HEK293 (cell line): ENCODE measurements at regions not wholly inside any gene's neighbourhood (a gene's known extent, or its start where the extent isn't known, plus 50 kb on each side); places are given as distances from the start of the nearest gene placed in this dataset.

ENCODE experiments used
- CTCF ChIA-PET: fragments of 350-600 bp; formaldehyde crosslinking; extraction: SDS; loops from one replicate; lab custom pipeline; 2021; ENCODE audit warnings: antibody characterized with exemption; lab: Yijun Ruan, JAX
- POLR2A ChIA-PET: fragments of 300-600 bp; formaldehyde crosslinking; extraction: SDS; loops from one replicate; lab custom pipeline; 2020; ENCODE audit warnings: antibody characterized with exemption, inconsistent platforms; lab: Yijun Ruan, JAX
- H3K27ac ChIP-seq: fragments of 200-500 bp; sonication (Bioruptor generic); 2 replicates; pipeline ENCODE4 v1.5.1; 2014; ENCODE audit warnings: low read depth, low read length, control low read depth, inconsistent platforms; ENCODE audit errors: extremely low read depth
- H3K36me3 ChIP-seq, 2 experiments: fragments of 200-500 bp in 1 of 2; sonication (Bioruptor generic) in 1 of 2; 1 replicate in 1 of 2; 2 replicates in 1 of 2; pipeline ENCODE4 v1.5.1; 2014 to 2017; ENCODE audit warnings: inconsistent platforms in 2 of 2, low read length in 2 of 2; ENCODE audit not compliant: control insufficient read depth in 2 of 2, insufficient read depth in 1 of 2
- H3K4me1 ChIP-seq: fragments of 200-500 bp; sonication (Bioruptor generic); 2 replicates; pipeline ENCODE4 v1.5.1; 2014; ENCODE audit warnings: mild to moderate bottlenecking, low read length, inconsistent platforms; ENCODE audit not compliant: control insufficient read depth, insufficient read depth
- H3K4me3 ChIP-seq: 2 replicates; pipeline ENCODE4 v1.5.1; 2011; ENCODE audit warnings: low read depth, mild to moderate bottlenecking, control low read depth, low read length, moderate library complexity
- H3K9me3 ChIP-seq: fragments of 200-500 bp; sonication (Bioruptor generic); 2 replicates; pipeline ENCODE4 v1.5.1; 2014; ENCODE audit warnings: low read depth, low read length, inconsistent platforms; ENCODE audit not compliant: control insufficient read depth, insufficient read depth
- HOXD13 ChIP-seq: sonication (generic); formaldehyde crosslinking; IDR thresholded peaks from 2 replicates; pipeline ENCODE4 v1.8.0; 2022; ENCODE audit warnings: missing genetic modification reagents, borderline replicate concordance
- IKZF3 ChIP-seq: fragments of 450-650 bp; IDR thresholded peaks from 2 replicates; pipeline ENCODE4 v1.5.0; 2018; ENCODE audit warnings: missing biosample characterization, mild to moderate bottlenecking, missing genetic modification characterization, moderate library complexity
- REPIN1 ChIP-seq: fragments of 450-650 bp; formaldehyde crosslinking; IDR thresholded peaks from 2 replicates; pipeline ENCODE4 v1.5.1; 2017; ENCODE audit warnings: missing biosample characterization, missing genetic modification characterization, low read depth
- ZBTB1 ChIP-seq: fragments of 450-650 bp; formaldehyde crosslinking; IDR thresholded peaks from 2 replicates; pipeline ENCODE4 v1.5.1; 2016; ENCODE audit warnings: missing biosample characterization, missing genetic modification characterization
- ZBTB26 ChIP-seq: fragments of 450-650 bp; formaldehyde crosslinking; optimal IDR thresholded peaks from 2 replicates; pipeline ENCODE3; 2016; ENCODE audit warnings: missing biosample characterization, mild to moderate bottlenecking, missing genetic modification characterization
- ZBTB6 ChIP-seq: fragments of 450-650 bp; formaldehyde crosslinking; IDR thresholded peaks from 2 replicates; pipeline ENCODE4 v1.5.1; 2017; ENCODE audit warnings: missing biosample characterization, missing genetic modification characterization
- ZNF10 ChIP-seq: fragments of 450-650 bp; formaldehyde crosslinking; IDR thresholded peaks from 2 replicates; pipeline ENCODE4 v1.5.1; 2017; ENCODE audit warnings: missing biosample characterization, missing genetic modification characterization
- ZNF140 ChIP-seq: fragments of 450-650 bp; formaldehyde crosslinking; IDR thresholded peaks from 2 replicates; pipeline ENCODE4 v1.5.1; 2016; ENCODE audit warnings: missing biosample characterization, missing genetic modification characterization
- ZNF146 ChIP-seq: fragments of 450-650 bp; formaldehyde crosslinking; IDR thresholded peaks from 2 replicates; pipeline ENCODE4 v1.5.1; 2016; ENCODE audit warnings: missing biosample characterization, missing genetic modification characterization
- ZNF155 ChIP-seq: fragments of 450-650 bp; formaldehyde crosslinking; IDR thresholded peaks from 2 replicates; pipeline ENCODE4 v1.5.1; 2016; ENCODE audit warnings: missing biosample characterization, missing genetic modification characterization
- ZNF202 ChIP-seq: fragments of 450-650 bp; formaldehyde crosslinking; IDR thresholded peaks from 2 replicates; pipeline ENCODE4 v1.5.1; 2016; ENCODE audit warnings: missing biosample characterization, missing genetic modification characterization, borderline replicate concordance
- ZNF24 ChIP-seq: fragments of 450-650 bp; formaldehyde crosslinking; IDR thresholded peaks from 2 replicates; pipeline ENCODE4 v1.5.1; 2016; ENCODE audit warnings: missing biosample characterization, missing genetic modification characterization
- ZNF311 ChIP-seq: fragments of 450-650 bp; formaldehyde crosslinking; IDR thresholded peaks from 2 replicates; pipeline ENCODE4 v1.5.1; 2017; ENCODE audit warnings: missing biosample characterization, missing genetic modification characterization, borderline replicate concordance
- ZNF48 ChIP-seq: fragments of 450-650 bp; formaldehyde crosslinking; IDR thresholded peaks from 2 replicates; pipeline ENCODE4 v1.5.1; 2016; ENCODE audit warnings: missing biosample characterization, missing genetic modification characterization
- ZNF791 ChIP-seq: fragments of 450-650 bp; formaldehyde crosslinking; IDR thresholded peaks from 2 replicates; pipeline ENCODE4 v1.5.1; 2016; ENCODE audit warnings: missing biosample characterization, missing genetic modification characterization
- TF ChIP-seq, protein P1 (sequence below): fragments of 450-650 bp; formaldehyde crosslinking; IDR thresholded peaks from 2 replicates; pipeline ENCODE4 v1.5.1; 2016; ENCODE audit warnings: missing biosample characterization, missing genetic modification characterization, borderline replicate concordance
- TF ChIP-seq, protein P2 (sequence below): fragments of 450-650 bp; formaldehyde crosslinking; IDR thresholded peaks from 2 replicates; pipeline ENCODE4 v1.5.1; 2016; ENCODE audit warnings: missing biosample characterization, missing genetic modification characterization
- TF ChIP-seq, protein P3 (sequence below): fragments of 450-650 bp; formaldehyde crosslinking; IDR thresholded peaks from 2 replicates; pipeline ENCODE4 v1.5.1; 2016; ENCODE audit warnings: missing biosample characterization, missing genetic modification characterization

GRCh38 chr18:61201511-61201910, 131.7 kb upstream of the CDH20 start (continued):
- TF ChIP-seq, protein P1, sequence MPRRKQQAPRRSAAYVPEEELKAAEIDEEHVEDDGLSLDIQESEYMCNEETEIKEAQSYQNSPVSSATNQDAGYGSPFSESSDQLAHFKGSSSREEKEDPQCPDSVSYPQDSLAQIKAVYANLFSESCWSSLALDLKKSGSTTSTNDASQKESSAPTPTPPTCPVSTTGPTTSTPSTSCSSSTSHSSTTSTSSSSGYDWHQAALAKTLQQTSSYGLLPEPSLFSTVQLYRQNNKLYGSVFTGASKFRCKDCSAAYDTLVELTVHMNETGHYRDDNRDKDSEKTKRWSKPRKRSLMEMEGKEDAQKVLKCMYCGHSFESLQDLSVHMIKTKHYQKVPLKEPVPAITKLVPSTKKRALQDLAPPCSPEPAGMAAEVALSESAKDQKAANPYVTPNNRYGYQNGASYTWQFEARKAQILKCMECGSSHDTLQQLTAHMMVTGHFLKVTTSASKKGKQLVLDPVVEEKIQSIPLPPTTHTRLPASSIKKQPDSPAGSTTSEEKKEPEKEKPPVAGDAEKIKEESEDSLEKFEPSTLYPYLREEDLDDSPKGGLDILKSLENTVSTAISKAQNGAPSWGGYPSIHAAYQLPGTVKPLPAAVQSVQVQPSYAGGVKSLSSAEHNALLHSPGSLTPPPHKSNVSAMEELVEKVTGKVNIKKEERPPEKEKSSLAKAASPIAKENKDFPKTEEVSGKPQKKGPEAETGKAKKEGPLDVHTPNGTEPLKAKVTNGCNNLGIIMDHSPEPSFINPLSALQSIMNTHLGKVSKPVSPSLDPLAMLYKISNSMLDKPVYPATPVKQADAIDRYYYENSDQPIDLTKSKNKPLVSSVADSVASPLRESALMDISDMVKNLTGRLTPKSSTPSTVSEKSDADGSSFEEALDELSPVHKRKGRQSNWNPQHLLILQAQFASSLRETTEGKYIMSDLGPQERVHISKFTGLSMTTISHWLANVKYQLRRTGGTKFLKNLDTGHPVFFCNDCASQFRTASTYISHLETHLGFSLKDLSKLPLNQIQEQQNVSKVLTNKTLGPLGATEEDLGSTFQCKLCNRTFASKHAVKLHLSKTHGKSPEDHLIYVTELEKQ = no peak
- TF ChIP-seq, protein P2, sequence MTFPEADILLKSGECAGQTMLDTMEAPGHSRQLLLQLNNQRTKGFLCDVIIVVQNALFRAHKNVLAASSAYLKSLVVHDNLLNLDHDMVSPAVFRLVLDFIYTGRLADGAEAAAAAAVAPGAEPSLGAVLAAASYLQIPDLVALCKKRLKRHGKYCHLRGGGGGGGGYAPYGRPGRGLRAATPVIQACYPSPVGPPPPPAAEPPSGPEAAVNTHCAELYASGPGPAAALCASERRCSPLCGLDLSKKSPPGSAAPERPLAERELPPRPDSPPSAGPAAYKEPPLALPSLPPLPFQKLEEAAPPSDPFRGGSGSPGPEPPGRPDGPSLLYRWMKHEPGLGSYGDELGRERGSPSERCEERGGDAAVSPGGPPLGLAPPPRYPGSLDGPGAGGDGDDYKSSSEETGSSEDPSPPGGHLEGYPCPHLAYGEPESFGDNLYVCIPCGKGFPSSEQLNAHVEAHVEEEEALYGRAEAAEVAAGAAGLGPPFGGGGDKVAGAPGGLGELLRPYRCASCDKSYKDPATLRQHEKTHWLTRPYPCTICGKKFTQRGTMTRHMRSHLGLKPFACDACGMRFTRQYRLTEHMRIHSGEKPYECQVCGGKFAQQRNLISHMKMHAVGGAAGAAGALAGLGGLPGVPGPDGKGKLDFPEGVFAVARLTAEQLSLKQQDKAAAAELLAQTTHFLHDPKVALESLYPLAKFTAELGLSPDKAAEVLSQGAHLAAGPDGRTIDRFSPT (tag by site-specific recombination) = no peak
- TF ChIP-seq ZBTB1 (tag by site-specific recombination) (no peak), ZNF48 (tag by site-specific recombination) (no peak), ZNF202 (no peak), ZBTB6 (tag by site-specific recombination) (no peak), ZNF24 (tag by site-specific recombination) (no peak), HOXD13 (no peak), ZNF791 (tag by site-specific recombination) (no peak), ZNF311 (tag by site-specific recombination) (no peak)

DNA sequence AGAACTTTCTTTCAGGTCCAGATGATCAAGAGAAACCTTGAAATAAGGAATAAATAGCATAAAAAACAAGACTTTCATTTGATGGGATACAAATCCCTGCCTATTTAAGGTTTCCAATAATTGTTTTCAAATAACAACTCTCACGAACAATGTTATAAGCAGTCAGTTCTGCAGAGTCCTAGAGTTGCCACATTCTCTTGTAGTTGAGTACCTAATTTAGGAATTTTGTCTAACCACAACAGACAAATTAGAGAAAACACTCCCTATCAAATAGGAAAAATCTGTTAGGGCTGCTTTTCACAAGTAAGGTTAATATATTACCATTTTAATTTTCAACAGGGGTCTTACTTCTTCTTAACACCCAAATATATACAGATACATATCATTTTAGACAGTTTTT, 130.1 kb upstream of the CDH20 start:
- no peak for TF ChIP-seq REPIN1 (tag by site-specific recombination)
- TF ChIP-seq IKZF3 (tag by site-specific recombination) = no peak
- no peak for TF ChIP-seq ZNF155 (tag by site-specific recombination)
- TF ChIP-seq ZNF146 (tag by site-specific recombination) = no peak
- no peak for TF ChIP-seq ZNF10 (tag by site-specific recombination)
- no peak for TF ChIP-seq ZNF140 (tag by site-specific recombination)
- H3K4me3 ChIP-seq = no peak overlapping the region
- H3K9me3 ChIP-seq = no peaks in the 10 kb centered on the region
- H3K27ac ChIP-seq = no peak overlapping the region
- H3K36me3 ChIP-seq = no peaks in the 10 kb centered on the region
- ChIA-PET POLR2A (no interaction called here), CTCF (no interaction called here)
- no peaks in the 10 kb centered on the region for H3K4me1 ChIP-seq

GRCh38 chr18:61209801-61210200, 123.4 kb upstream of the CDH20 start:
- CTCF ChIA-PET = no interaction called here
- no peaks in the 10 kb centered on the region for H3K36me3 ChIP-seq
- no peak for TF ChIP-seq ZNF10 (tag by site-specific recombination)
- no peak for TF ChIP-seq ZBTB26
- TF ChIP-seq, protein P3, sequence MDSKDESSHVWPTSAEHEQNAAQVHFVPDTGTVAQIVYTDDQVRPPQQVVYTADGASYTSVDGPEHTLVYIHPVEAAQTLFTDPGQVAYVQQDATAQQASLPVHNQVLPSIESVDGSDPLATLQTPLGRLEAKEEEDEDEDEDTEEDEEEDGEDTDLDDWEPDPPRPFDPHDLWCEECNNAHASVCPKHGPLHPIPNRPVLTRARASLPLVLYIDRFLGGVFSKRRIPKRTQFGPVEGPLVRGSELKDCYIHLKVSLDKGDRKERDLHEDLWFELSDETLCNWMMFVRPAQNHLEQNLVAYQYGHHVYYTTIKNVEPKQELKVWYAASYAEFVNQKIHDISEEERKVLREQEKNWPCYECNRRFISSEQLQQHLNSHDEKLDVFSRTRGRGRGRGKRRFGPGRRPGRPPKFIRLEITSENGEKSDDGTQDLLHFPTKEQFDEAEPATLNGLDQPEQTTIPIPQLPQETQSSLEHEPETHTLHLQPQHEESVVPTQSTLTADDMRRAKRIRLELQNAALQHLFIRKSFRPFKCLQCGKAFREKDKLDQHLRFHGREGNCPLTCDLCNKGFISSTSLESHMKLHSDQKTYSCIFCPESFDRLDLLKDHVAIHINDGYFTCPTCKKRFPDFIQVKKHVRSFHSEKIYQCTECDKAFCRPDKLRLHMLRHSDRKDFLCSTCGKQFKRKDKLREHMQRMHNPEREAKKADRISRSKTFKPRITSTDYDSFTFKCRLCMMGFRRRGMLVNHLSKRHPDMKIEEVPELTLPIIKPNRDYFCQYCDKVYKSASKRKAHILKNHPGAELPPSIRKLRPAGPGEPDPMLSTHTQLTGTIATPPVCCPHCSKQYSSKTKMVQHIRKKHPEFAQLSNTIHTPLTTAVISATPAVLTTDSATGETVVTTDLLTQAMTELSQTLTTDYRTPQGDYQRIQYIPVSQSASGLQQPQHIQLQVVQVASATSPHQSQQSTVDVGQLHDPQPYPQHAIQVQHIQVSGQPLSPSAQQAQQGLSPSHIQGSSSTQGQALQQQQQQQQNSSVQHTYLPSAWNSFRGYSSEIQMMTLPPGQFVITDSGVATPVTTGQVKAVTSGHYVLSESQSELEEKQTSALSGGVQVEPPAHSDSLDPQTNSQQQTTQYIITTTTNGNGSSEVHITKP (tag by site-specific recombination) = no peak
- H3K4me3 ChIP-seq = no peak overlapping the region
- H3K9me3 ChIP-seq = no peaks in the 10 kb centered on the region
- POLR2A ChIA-PET = no interaction called here
- H3K27ac ChIP-seq = no peak overlapping the region
- no peaks in the 10 kb centered on the region for H3K4me1 ChIP-seq
